Spleen (tissue), 7 donors: ENCODE measurements at regions not wholly inside any gene's neighbourhood (a gene's known extent, or its start where the extent isn't known, plus 50 kb on each side); places are given as distances from the start of the nearest gene placed in this dataset.

Experiments
- POLR2A ChIP-seq, 3 donors: fragments of 450-650 bp; IDR thresholded peaks; one replicate each; pipeline ENCODE4 v1.5.1; 2017; ENCODE audit warnings: antibody characterized with exemption in 3 of 3, mild to moderate bottlenecking in 1 of 3
- TF ChIP-seq, protein P1 (sequence below), 11 experiments: fragments of 200-600 bp in 7 of 11; fragments of 450-650 bp in 4 of 11; sonication (generic) in 4 of 11; IDR thresholded peaks in 8 of 11; conservative IDR thresholded peaks in 3 of 11; 1 replicate in 7 of 11; 2 replicates in 4 of 11; pipeline versions ENCODE4 v1.4.0 to v1.8.0; 2016 to 2021; ENCODE audit warnings: antibody characterized with exemption in 11 of 11, inconsistent platforms in 4 of 11, mild to moderate bottlenecking in 1 of 11
- donor health status: DM: no; HTN: no; CAD: no; lungs with moderate emphysema.
- donor health status: DM: no; HTN: no; CAD: no.
- donor health status: DM: no; HTN: no; CAD: no.

DNA sequence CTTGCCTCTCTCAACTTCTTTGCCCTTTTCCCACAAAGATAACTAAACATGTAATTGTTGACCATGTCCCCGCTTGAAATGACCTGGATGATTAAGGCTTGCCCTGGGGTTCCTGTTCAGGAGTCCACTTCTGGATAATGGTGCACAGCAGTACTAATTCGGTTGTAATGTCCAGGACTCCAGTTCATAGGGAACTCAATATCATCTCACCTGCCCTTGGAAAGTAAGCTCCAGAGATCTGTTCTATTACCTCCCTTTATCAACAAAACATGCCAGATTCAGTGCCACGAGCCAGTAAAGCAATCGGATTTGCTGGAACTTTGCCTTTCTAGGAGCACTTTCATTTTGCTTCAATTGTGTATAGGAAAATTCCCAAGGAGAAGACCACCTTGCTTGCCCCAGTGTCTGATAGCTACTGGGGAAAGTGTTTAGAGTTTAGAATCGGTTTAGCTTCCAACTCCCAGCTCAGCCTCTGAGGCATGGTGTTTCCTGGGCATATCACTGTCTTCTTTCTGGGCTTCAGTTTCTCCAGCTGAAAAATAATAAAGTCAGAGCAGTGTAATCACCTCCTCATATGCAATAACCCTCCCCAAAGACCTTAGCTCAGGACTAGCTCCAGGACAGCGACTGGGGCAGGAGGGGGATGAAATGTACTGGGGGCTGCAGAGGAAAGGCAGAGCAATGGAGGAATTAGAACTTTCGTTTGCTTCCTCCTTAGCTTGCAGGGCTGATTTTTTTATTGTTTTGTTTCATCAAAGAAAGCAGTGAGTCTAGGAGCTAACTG, 162.6 kb upstream of the CYRIA start:
- TF ChIP-seq, protein P1, sequence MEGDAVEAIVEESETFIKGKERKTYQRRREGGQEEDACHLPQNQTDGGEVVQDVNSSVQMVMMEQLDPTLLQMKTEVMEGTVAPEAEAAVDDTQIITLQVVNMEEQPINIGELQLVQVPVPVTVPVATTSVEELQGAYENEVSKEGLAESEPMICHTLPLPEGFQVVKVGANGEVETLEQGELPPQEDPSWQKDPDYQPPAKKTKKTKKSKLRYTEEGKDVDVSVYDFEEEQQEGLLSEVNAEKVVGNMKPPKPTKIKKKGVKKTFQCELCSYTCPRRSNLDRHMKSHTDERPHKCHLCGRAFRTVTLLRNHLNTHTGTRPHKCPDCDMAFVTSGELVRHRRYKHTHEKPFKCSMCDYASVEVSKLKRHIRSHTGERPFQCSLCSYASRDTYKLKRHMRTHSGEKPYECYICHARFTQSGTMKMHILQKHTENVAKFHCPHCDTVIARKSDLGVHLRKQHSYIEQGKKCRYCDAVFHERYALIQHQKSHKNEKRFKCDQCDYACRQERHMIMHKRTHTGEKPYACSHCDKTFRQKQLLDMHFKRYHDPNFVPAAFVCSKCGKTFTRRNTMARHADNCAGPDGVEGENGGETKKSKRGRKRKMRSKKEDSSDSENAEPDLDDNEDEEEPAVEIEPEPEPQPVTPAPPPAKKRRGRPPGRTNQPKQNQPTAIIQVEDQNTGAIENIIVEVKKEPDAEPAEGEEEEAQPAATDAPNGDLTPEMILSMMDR (IDR thresholded peaks at IDR 0.05 in 8 of 11, conservative IDR thresholded peaks at IDR 0.05 in 3 of 11), result no peak
- TF ChIP-seq POLR2A (IDR thresholded peaks at IDR 0.05), result no peak
